GM12878 (cell line): ENCODE measurements at regions not wholly inside any gene's neighbourhood (a gene's known extent, or its start where the extent isn't known, plus 50 kb on each side); places are given as distances from the start of the nearest gene placed in this dataset.

Source experiments
- ATAC-seq: fragments of 200-7000 bp; cut with Tn5 transposase; 3 replicates; pipeline ENCODE4 v1.9.1; 2020; ENCODE audit warnings: mild to moderate bottlenecking, moderate library complexity
- BruUV-seq: library from RNA; stranded (reverse); fragments of 400-500 nt; replicated peaks from 2 replicates; lab custom pipeline; 2021; lab: Mats Ljungman, UMichigan
- CTCF ChIA-PET: fragments of 300-600 bp; sonication (Branson Sonifier 250); formaldehyde crosslinking; extraction: SDS; loops from one replicate; lab custom pipeline; 2021; ENCODE audit warnings: inconsistent platforms; lab: Yijun Ruan, JAX
- POLR2A ChIA-PET: fragments of 350-600 bp; formaldehyde crosslinking; extraction: SDS; loops from one replicate; lab custom pipeline; 2021; ENCODE audit warnings: inconsistent platforms; lab: Charles Lee
- RAD21 ChIA-PET: fragments of 300-600 bp; sonication (Branson Sonifier 250); formaldehyde crosslinking; loops from one replicate; lab custom pipeline; 2023; ENCODE audit warnings: antibody characterized with exemption; ENCODE audit not compliant: unreplicated experiment; lab: Charles Lee
- SMC1A ChIA-PET: fragments of 300-600 bp; sonication (Branson Sonifier 250); formaldehyde crosslinking; loops from one replicate; lab custom pipeline; 2023; ENCODE audit not compliant: unreplicated experiment, uncharacterized antibody; lab: Charles Lee
- DNase-seq: peaks from one replicate; pipeline ENCODE4 v3.0.0-alpha.2; 2011; ENCODE audit warnings: low read depth, low spot score
- FAIRE-seq: peaks from 3 replicates; lab custom pipeline; 2011; peaks lifted over from hg19 to GRCh38; lab: Jason Lieb, UNC
- H2AFZ ChIP-seq: 2 replicates; pipeline ENCODE4 v1.6.0; 2011; ENCODE audit warnings: low read depth, low read length, control low read depth; ENCODE audit not compliant: control insufficient read depth
- H3K27ac ChIP-seq: 2 replicates; pipeline ENCODE4 v1.5.1; 2011; ENCODE audit warnings: control low read depth; ENCODE audit not compliant: control insufficient read depth, insufficient read depth
- H3K27me3 ChIP-seq, 2 experiments: replicated peaks in 1 of 2; 2 replicates each; pipeline versions ENCODE4 v1.6.0 to v1.6.1; 2011; ENCODE audit warnings: low read length in 1 of 2; ENCODE audit not compliant: control insufficient read depth in 2 of 2, insufficient read depth in 2 of 2
- H3K36me3 ChIP-seq, 2 experiments: 2 replicates each; pipeline ENCODE4 v1.5.1; 2011; ENCODE audit warnings: low read length in 1 of 2; ENCODE audit not compliant: control insufficient read depth in 2 of 2, insufficient read depth in 2 of 2
- H3K4me1 ChIP-seq: 2 replicates; pipeline ENCODE4 v1.6.1; 2011; ENCODE audit warnings: mild to moderate bottlenecking, low read length, moderate library complexity, mixed read lengths; ENCODE audit not compliant: control insufficient read depth, insufficient read depth
- H3K4me2 ChIP-seq: 2 replicates; pipeline ENCODE4 v1.6.0; 2011; ENCODE audit warnings: control low read depth; ENCODE audit not compliant: control insufficient read depth, insufficient read depth
- H3K4me3 ChIP-seq: fragments of 200-600 bp; sonication (generic); 2 replicates; pipeline ENCODE4 v1.5.1; 2016
- H3K79me2 ChIP-seq: 2 replicates; pipeline ENCODE4 v1.6.0; 2011; ENCODE audit warnings: low read length; ENCODE audit not compliant: control insufficient read depth, insufficient read depth
- H3K9ac ChIP-seq: 2 replicates; pipeline ENCODE4 v1.8.0; 2011; ENCODE audit warnings: low read length, control low read depth, mixed read lengths; ENCODE audit not compliant: control insufficient read depth, insufficient read depth
- H3K9me3 ChIP-seq: replicated peaks from 3 replicates; pipeline ENCODE4 v1.5.1; 2011; ENCODE audit warnings: mild to moderate bottlenecking, low read length; ENCODE audit not compliant: control insufficient read depth, insufficient read depth
- H4K20me1 ChIP-seq: 2 replicates; pipeline ENCODE4 v1.6.0; 2011; ENCODE audit not compliant: control insufficient read depth, insufficient read depth
- BMI1 ChIP-seq: fragments of 450-650 bp; IDR thresholded peaks from 2 replicates; pipeline ENCODE4 v1.6.1; 2016; ENCODE audit warnings: mild to moderate bottlenecking, moderate library complexity, borderline replicate concordance
- ELK1 ChIP-seq: IDR thresholded peaks from 2 replicates; pipeline ENCODE4 v1.6.1; 2012; ENCODE audit warnings: low read depth, low read length, improper control_type of control experiment
- IRF3 ChIP-seq: fragments of 450-650 bp; IDR thresholded peaks from 2 replicates; pipeline ENCODE4 v1.6.1; 2014; ENCODE audit warnings: mild to moderate bottlenecking
- POLR2AphosphoS5 ChIP-seq: IDR thresholded peaks from 2 replicates; pipeline ENCODE4 v1.6.1; 2011; ENCODE audit warnings: mild to moderate bottlenecking, low read length, inconsistent platforms
- RAD21 ChIP-seq: IDR thresholded peaks from 2 replicates; pipeline ENCODE4 v1.6.1; 2011; ENCODE audit warnings: mild to moderate bottlenecking, low read depth, low read length, moderate library complexity; ENCODE audit not compliant: insufficient read depth
- WGBS: methylation state at CpG from one replicate; pipeline ENCODE4 v1.1.6; 2016; ENCODE audit warnings: low lambda C conversion rate; ENCODE audit not compliant: insufficient replicate concordance, insufficient coverage; ENCODE audit errors: missing lambda C conversion rate; 5-methylcytosine and 5-hydroxymethylcytosine counted together
- in situ Hi-C: fragments of 300-500 bp; cut with MboI; formaldehyde crosslinking; loops from 9 replicates; pipeline ENCODE4 v1.14.3; 2018; ENCODE audit warnings: mixed read lengths
- intact Hi-C: fragments of 100-400 bp; cut with micrococcal nuclease; formaldehyde crosslinking; loops from one replicate; pipeline ENCODE4 v1.14.2; 2022; ENCODE audit not compliant: unreplicated experiment

- Histone ChIP-seq H3K27me3 (no peaks in the 10 kb centered on the region), H3K79me2 (no peaks in the 10 kb centered on the region), H3K9ac (no peak overlapping the region), H3K4me2 (no peak overlapping the region), H4K20me1 (no peaks in the 10 kb centered on the region), H3K36me3 (no peaks in the 10 kb centered on the region), H3K9me3 (no peaks in the 10 kb centered on the region), H3K4me1 (no peaks in the 10 kb centered on the region), H3K4me3 (no peak overlapping the region), H3K27ac (no peak overlapping the region), H2AFZ (no peak overlapping the region)
- in situ Hi-C loops = no loop called here
- TF ChIP-seq BMI1 (no peak), ELK1 (no peak), POLR2AphosphoS5 (no peak), RAD21 (no peak), IRF3 (no peak)
- SMC1A ChIA-PET = interaction anchor here (1.5 kb wide), 1 partner anchor 14 kb away, joined by 7 read pairs; no protein-coding TSS in a partner anchor
- POLR2A ChIA-PET = no interaction called here
- BruUV-seq = no TSS peak
- ATAC-seq (no peak), FAIRE-seq (no peak), DNase-seq (no peak)
- WGBS = 43% methylated on average over 1 of the region's 1 CpG
- intact Hi-C loops = no loop called here
- CTCF ChIA-PET = interaction anchor here (0.7 to 1.7 kb wide), 3 partner anchors 9 to 474 kb away, joined by 3 read pairs; no protein-coding TSS in a partner anchor
- RAD21 ChIA-PET = no interaction called here
Measured at GRCh38 chr5:86806206-86806605, 188.5 kb downstream of the COX7C start.
